Ishikawa (cell line): ENCODE measurements at regions not wholly inside any gene's neighbourhood (a gene's known extent, or its start where the extent isn't known, plus 50 kb on each side); places are given as distances from the start of the nearest gene placed in this dataset.

Experiments used
- CEBPB ChIP-seq: IDR thresholded peaks from 2 replicates; pipeline ENCODE4 v1.6.1; 2012
- NFIC ChIP-seq: IDR thresholded peaks from 2 replicates; pipeline ENCODE4 v1.6.1; 2012
- REST ChIP-seq: IDR thresholded peaks from 2 replicates; pipeline ENCODE4 v1.6.1; 2012; ENCODE audit warnings: low read depth, mild to moderate bottlenecking

GRCh38 chr6:12628327-12628726 is 88.2 kb upstream of the PHACTR1 start:
- TF ChIP-seq NFIC (no peak), CEBPB (no peak), REST (no peak)
